ENCODE measurements at regions not wholly inside any gene's neighbourhood (a gene's known extent, or its start where the extent isn't known, plus 50 kb on each side); places are given as distances from the start of the nearest gene placed in this dataset.

DNA sequence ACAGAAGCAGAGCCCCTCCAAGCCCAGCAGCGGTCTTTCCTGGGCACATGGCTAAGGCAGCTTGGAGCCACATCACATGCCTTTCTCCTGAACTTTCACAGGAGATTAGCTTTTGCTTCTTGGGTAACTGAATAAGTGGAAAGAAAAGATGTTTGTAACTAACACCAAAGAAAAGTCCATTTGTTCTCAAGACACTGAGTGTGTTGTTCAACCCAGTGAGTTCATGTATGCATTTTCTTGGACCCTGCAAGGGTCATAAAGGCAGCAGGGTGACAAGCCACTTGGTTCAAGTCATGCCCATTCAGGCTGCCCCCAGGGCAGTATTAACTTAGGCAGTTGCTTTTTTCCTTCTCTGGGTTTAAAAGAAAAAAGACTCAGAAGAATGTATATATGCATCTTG is 203.4 kb downstream of the FAM76B start:
- DNase-seq (ENCODE audit: low spot score): no peak
- no peak for ATAC-seq (ENCODE audit: low FRiP score)
- no peak for TF ChIP-seq CTCF (IDR thresholded peaks at IDR 0.05)

DNA sequence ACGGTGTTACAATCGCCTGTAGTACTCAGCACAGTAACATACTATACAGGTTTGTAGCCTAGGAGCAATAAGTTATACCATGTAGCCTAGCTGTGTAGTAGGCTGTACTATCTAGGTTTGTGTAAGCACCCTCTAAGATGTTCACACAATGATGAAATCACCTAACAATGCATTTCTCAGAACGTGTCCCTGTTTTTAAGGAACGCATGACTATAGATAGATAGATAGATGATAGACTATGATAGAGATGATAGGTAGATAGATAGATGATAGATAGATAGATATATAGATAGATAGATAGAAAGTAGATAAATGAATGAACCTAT is 203.9 kb downstream of the FAM76B start:
- no peak for ATAC-seq (ENCODE audit: low FRiP score)
- no peak for TF ChIP-seq CTCF (IDR thresholded peaks at IDR 0.05)

GRCh38 chr11:95585069-95585751 is 204.4 kb downstream of the FAM76B start:
- DNase-seq (ENCODE audit: low spot score): no peak
- no peak for TF ChIP-seq CTCF (IDR thresholded peaks at IDR 0.05)
- ATAC-seq (ENCODE audit: low FRiP score): no peak

More for the DNA sequence above, 203.9 kb downstream of the FAM76B start:
- DNase-seq (ENCODE audit: low spot score): no peak

DNA sequence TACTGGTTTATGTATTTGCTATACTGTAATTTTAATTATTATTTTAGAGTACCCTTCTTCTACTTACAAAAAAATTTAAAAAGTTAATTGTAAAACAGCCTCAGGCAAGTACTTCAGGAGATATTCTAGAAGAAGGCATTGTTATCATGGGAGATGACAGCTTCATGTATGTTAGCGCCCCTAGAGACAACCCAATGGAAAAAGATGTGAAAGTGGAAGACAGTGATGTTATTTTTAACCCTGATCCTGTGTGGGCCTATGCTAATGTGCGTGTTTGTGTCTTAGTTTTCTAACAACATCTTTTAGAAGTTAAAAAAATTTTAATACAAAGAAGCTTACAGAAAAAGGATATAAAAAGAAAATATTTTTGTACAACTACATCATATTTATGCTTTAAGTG is 205.0 kb downstream of the FAM76B start:
- no peak for ATAC-seq (ENCODE audit: low FRiP score)
- TF ChIP-seq CTCF (IDR thresholded peaks at IDR 0.05): no peak
- no peak for DNase-seq (ENCODE audit: low spot score)

DNA sequence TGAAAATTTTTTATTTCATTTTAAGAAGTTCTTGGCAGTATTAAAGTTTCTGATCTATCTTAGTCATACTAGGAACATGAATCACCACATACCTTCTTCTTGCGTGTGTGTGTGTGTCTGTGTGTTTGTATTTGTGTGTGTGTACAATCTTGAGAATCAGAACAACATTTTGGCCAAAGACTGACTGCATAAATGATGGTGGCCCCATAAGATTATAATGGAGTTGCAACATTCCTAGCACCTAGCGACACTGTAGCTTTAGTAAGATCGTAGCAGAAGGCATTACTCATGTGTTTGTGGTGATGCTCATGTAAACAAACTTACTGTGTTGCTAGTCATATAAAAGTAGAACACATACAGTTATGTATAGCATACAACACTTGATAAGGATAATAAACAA is 205.4 kb downstream of the FAM76B start:
- DNase-seq (ENCODE audit: low spot score) (no peak), ATAC-seq (ENCODE audit: low FRiP score) (no peak)
- TF ChIP-seq CTCF (IDR thresholded peaks at IDR 0.05): no peak

DNA sequence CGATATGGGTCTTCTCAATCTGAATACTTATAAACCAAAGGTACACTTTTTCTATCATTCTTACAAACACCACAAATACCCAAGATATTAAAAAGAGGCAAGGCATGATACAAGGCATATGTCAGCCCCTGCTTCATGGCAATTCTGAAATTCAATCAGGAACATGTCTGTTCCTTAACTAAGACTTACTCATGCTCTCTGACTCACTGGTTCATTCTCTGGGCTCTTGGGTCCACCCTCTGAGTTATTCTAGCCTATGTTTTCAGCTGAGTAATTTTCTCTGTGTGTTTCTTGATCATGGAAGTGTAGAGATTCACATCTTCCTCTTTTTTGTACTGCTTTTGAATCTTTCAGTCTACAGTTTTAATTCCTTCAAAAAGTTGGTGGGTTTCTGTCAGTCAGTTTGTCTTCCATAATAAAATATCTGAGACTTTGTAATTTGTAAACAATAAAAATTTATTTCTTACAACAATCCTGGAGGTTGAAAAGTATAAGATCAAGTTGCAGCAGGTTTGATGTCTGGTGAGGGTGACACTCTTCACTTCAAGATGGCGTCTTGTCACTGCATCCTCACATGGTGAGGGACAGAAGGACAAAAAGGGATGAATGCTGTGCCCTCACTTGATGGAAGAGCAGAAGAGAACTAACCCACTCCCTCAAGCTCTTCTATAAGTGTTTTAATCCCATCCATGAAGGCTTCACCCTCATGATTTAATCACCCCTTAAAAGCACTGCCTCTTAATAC is 211.7 kb downstream of the FAM76B start:
- DNase-seq (ENCODE audit: low spot score) (no peak), ATAC-seq (ENCODE audit: low FRiP score) (no peak)
- TF ChIP-seq CTCF (IDR thresholded peaks at IDR 0.05): no peak
